ENCODE measurements at regions not wholly inside any gene's neighbourhood (a gene's known extent, or its start where the extent isn't known, plus 50 kb on each side); places are given as distances from the start of the nearest gene placed in this dataset.

GRCh38 chr20:22744341-22745193 is 160.2 kb upstream of the FOXA2 start:
- no peak for DNase-seq

GRCh38 chr20:22745194-22745500 is 160.8 kb upstream of the FOXA2 start:
- no peak for DNase-seq

GRCh38 chr20:22746957-22747356 is 162.6 kb upstream of the FOXA2 start:
- no peak for DNase-seq

GRCh38 chr20:22752324-22752723 is 168.0 kb upstream of the FOXA2 start:
- no peak for DNase-seq

- DNase-seq, result no peak
These were observed 173.2 kb upstream of the FOXA2 start for GRCh38 chr20:22757424-22758183.

GRCh38 chr20:22758815-22759214 is 174.4 kb upstream of the FOXA2 start:
- no peak for DNase-seq

GRCh38 chr20:22762576-22763256 is 178.3 kb upstream of the FOXA2 start:
- DNase-seq, result no peak

- no peak for DNase-seq
These were observed 179.0 kb upstream of the FOXA2 start for GRCh38 chr20:22763257-22763906.

GRCh38 chr20:22768266-22769178 is 184.2 kb upstream of the FOXA2 start:
- no peak for DNase-seq

- no peak for DNase-seq
These were observed 185.9 kb upstream of the FOXA2 start for GRCh38 chr20:22770241-22770800.

- no peak for DNase-seq
These were observed 187.3 kb upstream of the FOXA2 start for GRCh38 chr20:22771706-22772105.

- no peak for DNase-seq
These were observed 189.0 kb upstream of the FOXA2 start for GRCh38 chr20:22773344-22773743.

- DNase-seq, result no peak
These were observed 190.9 kb upstream of the FOXA2 start for GRCh38 chr20:22775256-22775655.

- no peak for DNase-seq
These were observed 191.3 kb upstream of the FOXA2 start for GRCh38 chr20:22775671-22776139.

- no peak for DNase-seq
These were observed 192.0 kb upstream of the FOXA2 start for GRCh38 chr20:22776369-22776768.

GRCh38 chr20:22779878-22780277 is 195.5 kb upstream of the FOXA2 start:
- no peak for DNase-seq

- no peak for DNase-seq
These were observed 197.5 kb upstream of the FOXA2 start for GRCh38 chr20:22781869-22782268.

GRCh38 chr20:22789676-22790075 is 205.3 kb upstream of the FOXA2 start:
- no peak for DNase-seq

- no peak for DNase-seq
These were observed 207.0 kb upstream of the FOXA2 start for GRCh38 chr20:22791396-22791795.

- no peak for DNase-seq
These were observed 207.6 kb upstream of the FOXA2 start for GRCh38 chr20:22791877-22792525.

- DNase-seq, result no peak
These were observed 209.8 kb upstream of the FOXA2 start for GRCh38 chr20:22794200-22794599.

Data from activated CD4-positive, alpha-beta T cell treated with anti-CD3 and anti-CD28 coated beads, Interleukin-2, amount 50 U/mL, for 48 hours (primary cell).